DMS 273 (cell line): ENCODE measurements at regions not wholly inside any gene's neighbourhood (a gene's known extent, or its start where the extent isn't known, plus 50 kb on each side); places are given as distances from the start of the nearest gene placed in this dataset.
"Not testable (repeated sequence)": the region's sequence is repeated elsewhere in the genome, so short reads cannot be mapped to it uniquely, and the experiment has no call there.

ENCODE experiments used
- DNase-seq: peaks from one replicate; lab custom pipeline; 2025; ENCODE audit not compliant: unreplicated experiment; lab: John Stamatoyannopoulos, UW

GRCh38 chrX:145393702-145394235 lies 146.5 kb downstream of the SPANXN1 start:
- peak; percentile 58 for DNase-seq

- no peak for DNase-seq
Observed at GRCh38 chrX:145394344-145394743, 147.0 kb downstream of the SPANXN1 start.

GRCh38 chrX:145396612-145397011 lies 149.3 kb downstream of the SPANXN1 start:
- DNase-seq, result no peak

- DNase-seq, result peak; percentile 76
Observed at GRCh38 chrX:145405012-145405411, 157.7 kb downstream of the SPANXN1 start.

GRCh38 chrX:145410622-145411021 lies 163.3 kb downstream of the SPANXN1 start:
- DNase-seq, result no peak

GRCh38 chrX:145436211-145436610 lies 188.9 kb downstream of the SPANXN1 start:
- not testable (repeated sequence) for DNase-seq

- no peak for DNase-seq
Observed at GRCh38 chrX:145464650-145465049, 217.3 kb downstream of the SPANXN1 start.

- DNase-seq, result no peak
Observed at GRCh38 chrX:145475725-145476124, 228.4 kb downstream of the SPANXN1 start.

GRCh38 chrX:145484740-145485139 lies 237.4 kb downstream of the SPANXN1 start:
- DNase-seq, result no peak

GRCh38 chrX:145502670-145503069 lies 255.4 kb downstream of the SPANXN1 start:
- no peak for DNase-seq

- no peak for DNase-seq
Observed at GRCh38 chrX:145506214-145506613, 258.9 kb downstream of the SPANXN1 start.

GRCh38 chrX:145524931-145525330 lies 277.6 kb downstream of the SPANXN1 start:
- no peak for DNase-seq

GRCh38 chrX:145532176-145532780 lies 285.0 kb downstream of the SPANXN1 start:
- no peak for DNase-seq

- no peak for DNase-seq
Observed at GRCh38 chrX:145533534-145533933, 284.1 kb upstream of the SLITRK2 start.

- peak; percentile 4 for DNase-seq
Observed at GRCh38 chrX:145549496-145549895, 268.1 kb upstream of the SLITRK2 start.

- peak; percentile 15 for DNase-seq
Observed at GRCh38 chrX:145552643-145553042, 265.0 kb upstream of the SLITRK2 start.

- DNase-seq, result no peak
Observed at GRCh38 chrX:145553702-145554101, 263.9 kb upstream of the SLITRK2 start.

GRCh38 chrX:145563159-145563558 lies 254.5 kb upstream of the SLITRK2 start:
- DNase-seq, result no peak

- no peak for DNase-seq
Observed at GRCh38 chrX:145609951-145610511, 207.6 kb upstream of the SLITRK2 start.

GRCh38 chrX:145613894-145614293 lies 203.7 kb upstream of the SLITRK2 start:
- DNase-seq, result no peak

GRCh38 chrX:145620666-145621065 lies 197.0 kb upstream of the SLITRK2 start:
- DNase-seq, result no peak

GRCh38 chrX:145623453-145623852 lies 194.2 kb upstream of the SLITRK2 start:
- DNase-seq, result no peak

- DNase-seq, result no peak
Observed at GRCh38 chrX:145630081-145630480, 187.5 kb upstream of the SLITRK2 start.
